Neural cell (in vitro differentiated cells): ENCODE measurements at regions not wholly inside any gene's neighbourhood (a gene's known extent, or its start where the extent isn't known, plus 50 kb on each side); places are given as distances from the start of the nearest gene placed in this dataset.

Experiments
- H2AFZ ChIP-seq: fragments of 200-600, 300-800 bp; sonication (generic), shearing (Covaris generic); 2 replicates; pipeline ENCODE4 v1.6.0; 2014; ENCODE audit warnings: low read depth, mild to moderate bottlenecking, antibody characterized with exemption, low read length, moderate library complexity
- H3F3A ChIP-seq: fragments of 200-600 bp; shearing (Covaris generic); 2 replicates; pipeline ENCODE4 v1.6.1; 2016; ENCODE audit warnings: mild to moderate bottlenecking, moderate library complexity, mixed read lengths, antibody characterized with exemption, low read length; ENCODE audit not compliant: insufficient read depth, poor library complexity, severe bottlenecking
- H3K27ac ChIP-seq: fragments of 200-600, 300-800 bp; sonication (generic), shearing (Covaris generic); 2 replicates; pipeline ENCODE4 v1.5.1; 2014; ENCODE audit warnings: mild to moderate bottlenecking, low read length, moderate library complexity
- H3K27me3 ChIP-seq: fragments of 300-800, 200-600 bp; sonication (generic), shearing (Covaris generic); 2 replicates; pipeline ENCODE4 v1.6.0; 2014; ENCODE audit warnings: mild to moderate bottlenecking, low read depth, low read length, moderate library complexity; ENCODE audit not compliant: insufficient read depth
- H3K36me3 ChIP-seq: fragments of 300-800, 200-600 bp; sonication (generic), shearing (Covaris generic); 2 replicates; pipeline ENCODE4 v1.5.1; 2014; ENCODE audit warnings: mild to moderate bottlenecking, antibody characterized with exemption, low read length, moderate library complexity; ENCODE audit not compliant: insufficient read depth
- H3K4me2 ChIP-seq: fragments of 300-800, 200-600 bp; sonication (generic), shearing (Covaris generic); 2 replicates; pipeline ENCODE4 v1.6.0; 2014; ENCODE audit warnings: mild to moderate bottlenecking, low read length
- H3K4me3 ChIP-seq: fragments of 300-800, 200-600 bp; sonication (generic), shearing (Covaris generic); 2 replicates; pipeline ENCODE4 v1.5.1; 2014; ENCODE audit warnings: mild to moderate bottlenecking, low read length, moderate library complexity
- H3K79me2 ChIP-seq: fragments of 200-600 bp; shearing (Covaris generic); replicated peaks from 2 replicates; pipeline ENCODE4 v1.6.0; 2014; ENCODE audit warnings: mild to moderate bottlenecking, low read length, moderate library complexity; ENCODE audit not compliant: insufficient read depth
- H3K9ac ChIP-seq: fragments of 300-800, 200-600 bp; sonication (generic), shearing (Covaris generic); 2 replicates; pipeline ENCODE4 v1.6.1; 2016; ENCODE audit warnings: mild to moderate bottlenecking, low read length, mixed read lengths
- H3K9me2 ChIP-seq: fragments of 200-600 bp; shearing (Covaris generic); 2 replicates; pipeline ENCODE4 v1.6.1; 2016; ENCODE audit warnings: mild to moderate bottlenecking, low read length, mixed read lengths; ENCODE audit not compliant: insufficient read depth
- H3K9me3 ChIP-seq: fragments of 200-600, 300-800 bp; sonication (generic), shearing (Covaris generic); 2 replicates; pipeline ENCODE4 v1.6.1; 2016; ENCODE audit warnings: mild to moderate bottlenecking, mixed run types, low read length, moderate library complexity, mixed read lengths
- H4K20me1 ChIP-seq: fragments of 200-600 bp; shearing (Covaris generic); 2 replicates; pipeline ENCODE4 v1.6.1; 2016; ENCODE audit warnings: mild to moderate bottlenecking, mixed run types; ENCODE audit not compliant: insufficient read depth
- CTCF ChIP-seq: fragments of 450-650 bp; IDR thresholded peaks from 2 replicates; pipeline ENCODE4 v1.5.1; 2014; ENCODE audit warnings: antibody characterized with exemption, mild to moderate bottlenecking, moderate library complexity; ENCODE audit not compliant: poor library complexity, severe bottlenecking
- EP300 ChIP-seq: fragments of 450-650 bp; conservative IDR thresholded peaks from 2 replicates; pipeline ENCODE4 v1.6.1; 2014; ENCODE audit warnings: antibody characterized with exemption, mild to moderate bottlenecking, moderate library complexity; ENCODE audit not compliant: poor library complexity, severe bottlenecking
- EZH2 ChIP-seq: fragments of 200-600, 300-800 bp; shearing (Covaris generic), sonication (generic); IDR thresholded peaks from 2 replicates; pipeline ENCODE4 v1.6.1; 2014; ENCODE audit warnings: antibody characterized with exemption, low read length, borderline replicate concordance, mild to moderate bottlenecking; ENCODE audit not compliant: insufficient read depth, poor library complexity, severe bottlenecking
- MXI1 ChIP-seq: fragments of 450-650 bp; conservative IDR thresholded peaks from 2 replicates; pipeline ENCODE4 v1.6.1; 2014; ENCODE audit warnings: antibody characterized with exemption, mild to moderate bottlenecking; ENCODE audit not compliant: poor library complexity, severe bottlenecking
- POLR2AphosphoS5 ChIP-seq: IDR thresholded peaks from 2 replicates; pipeline ENCODE4 v1.6.1; 2012
- RAD21 ChIP-seq: fragments of 450-650 bp; conservative IDR thresholded peaks from 2 replicates; pipeline ENCODE4 v1.6.1; 2014; ENCODE audit warnings: antibody characterized with exemption, mild to moderate bottlenecking, moderate library complexity
- REST ChIP-seq: IDR thresholded peaks from 2 replicates; pipeline ENCODE4 v1.6.1; 2012; ENCODE audit warnings: borderline replicate concordance
- SMC3 ChIP-seq: fragments of 450-650 bp; conservative IDR thresholded peaks from 2 replicates; pipeline ENCODE4 v1.6.1; 2014; ENCODE audit warnings: antibody characterized with exemption, mild to moderate bottlenecking, moderate library complexity; ENCODE audit not compliant: poor library complexity
- TAF1 ChIP-seq: IDR thresholded peaks from 2 replicates; pipeline ENCODE4 v1.6.1; 2012; ENCODE audit warnings: low read depth

- no peak overlapping the region for H3K9ac ChIP-seq
- H3K27me3 ChIP-seq = no peaks in the 10 kb centered on the region
- H3K4me2 ChIP-seq = no peak overlapping the region
- H3K27ac ChIP-seq = no peak overlapping the region
- no peaks in the 10 kb centered on the region for H3K79me2 ChIP-seq
- H3K9me3 ChIP-seq = no peaks in the 10 kb centered on the region
- TF ChIP-seq EP300 (no peak), POLR2AphosphoS5 (no peak), MXI1 (no peak), TAF1 (no peak), REST (no peak), RAD21 (no peak), SMC3 (no peak), CTCF (no peak), EZH2 (no peak)
- H4K20me1 ChIP-seq = no peaks in the 10 kb centered on the region
- H3K4me3 ChIP-seq = no peak overlapping the region
- no peaks in the 10 kb centered on the region for H3K36me3 ChIP-seq
- no peaks in the 10 kb centered on the region for H3F3A ChIP-seq
- no peaks in the 10 kb centered on the region for H3K9me2 ChIP-seq
- no peak overlapping the region for H2AFZ ChIP-seq
Measured at GRCh38 chr9:34830068-34830467, 120.1 kb upstream of the CCL21 start.

- no peak overlapping the region for H2AFZ ChIP-seq
- H3K9me2 ChIP-seq = no peaks in the 10 kb centered on the region
- no peaks in the 10 kb centered on the region for H3K36me3 ChIP-seq
- H3K4me3 ChIP-seq = no peak overlapping the region
- no peaks in the 10 kb centered on the region for H3K27me3 ChIP-seq
- no peak overlapping the region for H3K9ac ChIP-seq
- H3F3A ChIP-seq = no peaks in the 10 kb centered on the region
- no peak for TF ChIP-seq CTCF
- no peak for TF ChIP-seq RAD21
- TF ChIP-seq TAF1 = no peak
- TF ChIP-seq EP300 = no peak
- no peak for TF ChIP-seq MXI1
- no peak for TF ChIP-seq EZH2
- no peak for TF ChIP-seq POLR2AphosphoS5
- no peak for TF ChIP-seq SMC3
- TF ChIP-seq REST = no peak
- no peaks in the 10 kb centered on the region for H3K79me2 ChIP-seq
- H3K4me2 ChIP-seq = no peak overlapping the region
- H4K20me1 ChIP-seq = no peaks in the 10 kb centered on the region
- no peaks in the 10 kb centered on the region for H3K9me3 ChIP-seq
- H3K27ac ChIP-seq = no peak overlapping the region
Measured at GRCh38 chr9:34826999-34827538, 117.1 kb upstream of the CCL21 start.
